ENCODE measurements at regions not wholly inside any gene's neighbourhood (a gene's known extent, or its start where the extent isn't known, plus 50 kb on each side); places are given as distances from the start of the nearest gene placed in this dataset.
A peak's percentile ranks its signal among the peaks of the same experiment; 100 is the strongest.
"Not testable (repeated sequence)": the region's sequence is repeated elsewhere in the genome, so short reads cannot be mapped to it uniquely, and the experiment has no call there.

DNA sequence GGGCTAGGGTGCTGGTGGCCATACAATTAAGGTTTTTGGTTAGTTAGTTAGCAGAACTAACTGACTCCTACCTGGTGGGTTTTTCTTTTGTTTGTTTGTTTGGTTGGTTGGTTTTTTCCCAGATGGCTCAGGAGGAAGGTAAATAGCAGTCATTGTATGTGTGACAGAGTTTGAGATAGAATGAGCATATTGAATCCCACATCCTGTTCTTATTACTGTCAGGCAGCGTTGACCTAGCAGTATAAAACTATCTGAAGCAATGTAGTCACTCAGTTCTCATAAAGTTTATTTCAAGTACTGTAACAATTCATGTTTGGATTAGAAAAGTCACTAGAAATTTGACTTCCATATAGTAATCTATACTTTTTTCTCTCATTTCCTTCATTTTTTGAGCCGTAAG lies 113.5 kb upstream of the NBPF19 start:
- DNase-seq (ENCODE audit: low read depth) = not testable (repeated sequence)

DNA sequence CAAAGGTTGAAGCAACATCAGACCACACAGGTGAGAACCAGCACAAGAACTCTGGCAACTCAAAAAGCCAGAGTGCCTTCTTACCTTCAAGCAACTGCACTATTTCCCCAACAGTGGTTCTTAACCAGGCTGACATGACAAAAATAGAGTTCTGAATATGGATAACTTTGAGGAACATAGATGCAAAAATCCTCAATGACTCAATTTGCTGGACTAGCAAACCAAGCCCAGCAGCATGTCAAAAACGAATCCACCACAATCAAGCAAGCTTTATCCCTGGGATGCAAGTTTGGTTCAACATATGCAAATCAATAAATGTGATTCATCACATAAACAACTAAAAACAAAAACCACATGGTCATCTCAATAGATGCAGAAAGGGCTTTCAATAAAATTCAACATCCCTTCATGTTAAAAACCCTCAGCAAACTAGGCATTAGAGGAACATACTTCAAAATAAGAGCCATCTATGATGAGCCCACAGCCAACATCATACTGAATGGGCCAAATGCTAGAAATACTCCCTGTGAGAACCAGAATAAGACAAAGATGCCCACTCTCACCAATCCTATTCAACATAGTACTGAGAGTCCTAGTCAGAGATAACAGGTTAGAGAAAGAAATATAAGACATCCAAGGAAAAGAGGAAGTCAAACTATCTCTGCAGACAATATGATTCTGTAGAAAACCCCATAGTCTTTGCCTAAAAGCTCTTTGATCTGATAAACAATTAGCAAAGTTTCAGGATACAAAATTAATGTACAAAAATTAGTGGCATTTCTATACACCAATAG lies 110.5 kb upstream of the NBPF19 start:
- not testable (repeated sequence) for DNase-seq (ENCODE audit: low read depth)

DNA sequence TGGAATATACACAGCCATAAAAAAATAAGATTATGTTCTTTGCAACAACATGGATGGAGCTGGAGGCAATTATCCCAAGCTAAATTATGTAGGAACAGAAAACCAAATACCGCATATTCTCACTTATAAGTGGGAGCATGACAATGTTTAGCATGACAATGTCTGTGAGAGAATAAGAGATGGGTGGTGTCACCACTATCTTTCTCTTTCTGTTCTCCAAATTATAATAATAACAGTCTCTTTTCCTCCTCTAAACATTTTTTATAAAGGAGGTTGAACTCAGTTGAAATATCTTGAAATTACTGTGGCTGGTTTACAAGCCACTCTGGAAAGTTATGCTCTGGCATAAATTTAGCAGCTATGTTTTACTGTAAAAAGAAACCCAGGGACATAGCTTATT lies 108.4 kb upstream of the NBPF19 start:
- not testable (repeated sequence) for DNase-seq (ENCODE audit: low read depth)

DNA sequence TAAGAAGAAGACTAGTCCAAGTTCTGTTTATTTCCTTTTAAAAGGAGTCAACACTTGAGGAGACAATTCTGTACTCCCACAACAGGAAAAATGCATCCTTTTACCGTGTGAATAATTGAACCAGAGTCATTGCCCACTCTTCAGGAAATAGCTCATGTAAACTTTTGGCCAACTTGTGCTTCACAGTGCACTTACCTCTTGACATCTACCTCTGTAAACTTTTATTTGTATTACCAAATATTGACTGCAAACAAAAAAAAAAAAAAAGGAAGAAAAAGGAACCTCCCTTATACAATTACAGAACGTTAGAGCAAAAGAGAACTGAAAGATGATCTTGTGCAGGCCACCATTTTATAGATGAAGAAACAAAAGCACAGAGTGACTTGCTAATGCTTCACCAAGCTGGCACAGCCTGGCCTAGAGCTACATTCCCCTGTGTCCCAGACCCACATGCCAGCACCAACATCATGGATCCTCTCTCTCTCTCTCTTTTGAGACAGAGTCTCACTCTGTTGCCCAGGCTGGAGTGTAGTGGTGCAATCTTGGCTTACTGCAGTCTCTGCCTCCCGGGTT lies 107.3 kb upstream of the NBPF19 start:
- not testable (repeated sequence) for DNase-seq (ENCODE audit: low read depth)

DNA sequence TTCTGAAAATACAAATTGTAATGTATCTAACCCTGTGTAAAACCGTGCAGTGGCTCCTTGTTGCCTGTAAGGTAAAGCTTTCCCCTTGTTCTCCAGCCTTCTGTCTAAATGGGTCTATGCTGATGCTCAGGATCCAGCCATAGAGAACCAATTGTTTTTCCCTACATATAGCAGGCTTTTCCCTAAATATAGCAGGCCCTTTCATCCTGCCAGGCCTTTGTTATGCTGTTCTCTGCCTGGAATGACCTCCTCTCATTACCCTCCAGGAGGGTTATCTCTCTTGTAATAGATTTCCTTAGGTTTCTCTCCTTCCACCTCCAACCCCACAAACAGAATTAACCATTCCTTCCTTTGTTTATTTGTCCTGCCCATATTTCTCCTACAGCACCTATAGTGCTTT lies 106.5 kb upstream of the NBPF19 start:
- not testable (repeated sequence) for DNase-seq (ENCODE audit: low read depth)

DNA sequence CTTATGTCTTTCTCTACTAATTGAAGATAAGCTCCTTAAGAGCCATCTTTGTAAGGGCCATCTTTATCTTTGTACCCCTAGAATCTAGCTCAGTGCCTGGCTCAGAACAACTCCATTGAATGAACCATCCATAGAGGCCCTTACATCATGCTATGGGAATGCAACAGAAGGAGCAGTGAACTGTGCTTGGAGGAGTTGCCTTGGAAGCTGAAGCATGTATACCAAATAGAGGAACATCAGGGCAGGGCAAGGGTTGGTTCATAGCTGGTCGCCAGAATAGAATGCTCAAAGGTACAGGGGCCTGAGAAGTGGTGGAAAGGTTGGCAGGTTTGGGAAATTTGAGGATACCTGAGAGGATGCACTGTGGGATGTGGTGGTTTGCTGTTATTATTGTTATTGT lies 105.8 kb upstream of the NBPF19 start:
- not testable (repeated sequence) for DNase-seq (ENCODE audit: low read depth)

DNA sequence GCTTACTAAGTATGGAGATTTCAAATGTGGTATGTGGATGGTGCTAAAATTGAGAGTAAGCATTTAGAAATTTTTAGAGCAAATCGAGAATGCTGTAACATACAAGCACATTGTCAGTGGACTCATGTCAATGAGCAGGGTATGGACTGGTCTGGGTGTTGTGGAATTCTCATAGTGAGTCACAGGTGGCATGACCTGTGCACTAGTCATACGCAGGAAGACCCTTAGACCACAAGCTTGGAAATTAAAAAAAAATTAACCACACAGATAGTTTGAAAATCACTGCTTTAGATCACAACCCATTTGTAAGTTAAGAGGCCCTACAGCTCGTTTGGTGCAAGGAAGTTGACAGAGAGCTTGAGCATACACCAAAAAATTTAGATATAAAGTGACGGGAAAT lies 102.9 kb upstream of the NBPF19 start:
- not testable (repeated sequence) for DNase-seq (ENCODE audit: low read depth)

DNA sequence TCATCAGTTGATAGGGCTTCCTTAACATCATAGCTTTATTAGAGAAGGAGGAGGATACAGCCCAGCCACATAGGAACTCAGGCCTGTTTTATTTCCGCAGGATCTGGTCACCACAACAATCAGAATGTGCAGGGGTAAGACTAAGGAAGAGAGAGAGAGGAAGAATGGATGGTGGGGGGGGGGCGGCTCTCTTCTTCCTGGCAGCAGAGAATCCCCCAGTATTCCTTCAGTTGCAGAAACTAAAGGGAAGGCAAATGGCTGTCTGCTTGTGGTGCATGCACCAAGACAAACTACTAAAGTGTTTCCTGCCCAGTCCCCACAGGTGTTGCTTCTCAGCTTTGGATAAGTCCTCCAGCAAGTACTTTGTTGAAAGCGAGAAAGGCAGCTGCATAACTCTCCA lies 96.4 kb upstream of the NBPF19 start:
- not testable (repeated sequence) for DNase-seq (ENCODE audit: low read depth)

DNA sequence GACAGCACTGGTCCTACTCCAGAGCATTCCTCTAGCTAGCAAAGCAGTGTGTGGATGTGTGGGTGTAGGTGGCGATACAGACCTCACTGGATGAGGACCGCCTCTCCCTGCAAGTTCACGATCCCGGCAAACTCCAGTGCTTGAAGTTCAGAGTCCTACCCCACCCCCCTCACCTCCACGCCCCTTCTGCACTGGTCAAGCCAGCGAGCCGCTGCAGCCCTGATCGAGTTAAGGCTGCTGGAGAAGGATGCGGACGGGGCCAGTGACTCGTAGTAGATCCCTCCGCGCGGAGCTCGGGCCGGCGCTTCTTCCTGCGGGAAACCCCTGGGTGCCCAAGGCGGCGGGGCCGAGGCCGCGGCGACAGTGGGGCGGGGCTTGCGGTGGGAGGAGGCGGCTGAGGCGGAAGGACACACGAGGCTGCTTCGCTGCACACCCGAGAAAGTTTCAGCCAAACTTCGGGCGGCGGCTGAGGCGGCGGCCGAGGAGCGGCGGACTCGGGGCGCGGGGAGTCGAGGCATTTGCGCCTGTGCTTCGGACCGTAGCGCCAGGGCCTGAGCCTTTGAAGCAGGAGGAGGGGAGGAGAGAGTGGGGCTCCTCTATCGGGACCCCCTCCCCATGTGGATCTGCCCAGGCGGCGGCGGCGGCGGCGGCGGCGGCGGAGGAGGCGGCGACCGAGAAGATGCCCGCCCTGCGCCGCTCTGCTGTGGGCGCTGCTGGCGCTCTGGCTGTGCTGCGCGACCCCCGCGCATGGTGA lies 84.5 kb upstream of the NBPF19 start:
- peak; percentile 40 for DNase-seq (ENCODE audit: low read depth)

DNA sequence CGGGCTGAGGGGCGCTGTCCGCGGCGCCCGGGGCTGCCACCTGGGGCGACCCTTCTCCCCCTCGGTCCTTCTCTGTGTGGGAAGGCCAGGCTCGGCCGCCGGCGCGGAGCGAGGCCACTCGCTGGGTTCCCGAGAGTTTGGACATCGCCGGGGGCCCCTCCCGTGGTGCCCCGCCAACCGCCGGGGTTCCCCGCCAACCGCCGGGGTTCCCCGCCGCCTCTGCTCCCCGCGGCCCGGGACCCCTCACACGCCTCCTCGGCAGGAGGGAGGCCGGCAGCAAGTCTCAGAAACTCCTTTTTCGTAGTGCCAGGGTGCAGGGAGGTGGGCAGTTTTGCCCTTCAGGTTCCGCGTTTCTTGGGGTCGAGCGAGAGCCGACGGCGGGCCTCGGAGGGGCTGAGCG lies 83.9 kb upstream of the NBPF19 start:
- not testable (repeated sequence) for DNase-seq (ENCODE audit: low read depth)

DNA sequence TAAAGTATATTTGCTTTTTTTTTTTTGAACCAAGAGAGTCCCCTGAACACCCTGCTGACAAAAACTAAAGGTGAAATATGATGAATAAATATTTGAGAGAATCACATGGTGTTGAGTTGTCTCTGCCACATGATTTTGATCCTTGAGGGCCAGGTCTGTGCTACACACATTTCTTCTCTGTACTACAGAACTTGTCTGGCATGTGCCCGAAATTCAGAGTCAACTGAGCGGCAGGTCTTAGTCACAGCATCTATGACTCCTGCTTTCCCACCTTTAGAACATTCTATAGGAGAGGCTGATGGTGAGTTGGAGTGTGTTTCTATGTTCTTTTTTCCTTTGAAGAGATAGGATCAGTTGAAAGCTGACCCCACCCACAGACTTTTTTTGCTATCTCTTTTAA lies 79.0 kb upstream of the NBPF19 start:
- DNase-seq (ENCODE audit: low read depth) = not testable (repeated sequence)

DNA sequence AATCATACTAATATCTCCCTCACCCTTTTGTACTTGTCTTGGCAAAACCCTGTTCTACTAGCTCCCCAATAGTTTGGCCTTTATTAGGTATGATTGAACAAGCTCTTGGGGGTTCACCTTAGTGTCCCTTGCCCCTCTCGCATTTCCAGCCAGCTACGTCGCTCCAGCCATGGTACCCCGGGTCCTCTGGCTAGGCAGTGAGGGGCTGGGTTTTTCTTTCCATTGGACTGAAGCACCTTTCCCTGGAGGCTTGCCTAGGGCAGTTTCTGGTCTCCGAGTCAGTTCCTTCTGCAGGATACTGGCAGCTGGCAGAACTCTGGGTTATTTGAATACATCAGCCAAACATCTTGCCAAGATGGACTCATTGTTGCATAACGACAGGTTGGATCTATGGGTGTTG lies 76.3 kb upstream of the NBPF19 start:
- DNase-seq (ENCODE audit: low read depth) = not testable (repeated sequence)

DNA sequence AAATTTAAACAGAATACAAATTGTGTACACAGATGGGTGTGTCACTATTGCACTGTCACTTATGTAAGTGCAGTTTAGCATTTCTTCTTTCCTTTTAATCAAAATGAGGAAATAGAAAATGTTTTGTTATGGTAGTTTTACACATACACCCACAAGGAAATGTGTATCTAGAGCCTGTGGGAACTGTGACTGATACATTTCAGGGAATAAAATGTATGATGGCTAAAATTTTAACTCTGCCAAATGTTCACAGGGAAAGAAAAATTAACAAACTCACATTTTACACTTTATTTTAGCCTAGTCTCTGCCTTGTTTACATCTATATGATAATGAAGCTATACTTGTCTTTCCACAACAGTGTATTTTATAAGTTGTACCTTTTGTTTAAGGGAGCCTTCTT lies 66.4 kb upstream of the NBPF19 start:
- not testable (repeated sequence) for DNase-seq (ENCODE audit: low read depth)

DNA sequence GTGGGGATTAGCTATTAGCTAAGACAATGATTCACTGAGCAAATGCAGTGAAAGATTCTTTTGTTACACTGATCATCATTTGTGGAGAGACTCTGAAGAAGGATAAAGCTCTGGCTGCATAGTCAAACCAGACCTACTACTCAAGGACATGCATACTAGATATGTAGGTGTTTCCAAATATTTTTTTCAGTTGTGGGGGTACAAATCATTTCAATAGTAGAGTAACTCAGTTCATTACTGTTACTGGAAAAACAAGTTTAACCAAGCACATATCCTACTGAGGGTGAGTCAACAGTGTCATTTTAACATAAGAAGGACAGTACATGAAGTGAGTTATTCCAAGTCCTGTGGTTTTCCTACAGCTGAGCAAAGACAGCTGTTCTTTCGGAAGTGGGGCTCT lies 59.5 kb upstream of the NBPF19 start:
- not testable (repeated sequence) for DNase-seq (ENCODE audit: low read depth)

DNA sequence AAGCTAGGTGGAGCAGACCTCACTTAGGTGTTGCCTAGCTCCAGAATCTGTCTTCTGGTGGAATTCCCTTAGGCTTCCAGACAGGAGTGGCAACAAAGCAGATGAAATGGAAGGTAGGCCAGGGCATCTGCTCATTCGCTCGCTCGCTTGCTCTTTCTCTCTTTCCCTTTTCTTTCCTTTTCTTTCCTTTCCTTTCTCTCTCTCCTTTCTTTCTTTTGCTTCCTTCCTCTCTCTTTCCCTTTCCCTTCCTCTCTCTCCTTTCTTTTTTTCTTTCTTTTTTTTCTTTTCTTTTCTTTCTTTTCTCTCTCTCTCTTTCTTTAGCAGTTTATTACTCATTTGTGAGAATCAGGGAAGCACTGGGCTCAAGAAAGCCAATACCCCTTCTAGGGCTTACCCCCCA lies 56.1 kb upstream of the NBPF19 start:
- not testable (repeated sequence) for DNase-seq (ENCODE audit: low read depth)

DNA sequence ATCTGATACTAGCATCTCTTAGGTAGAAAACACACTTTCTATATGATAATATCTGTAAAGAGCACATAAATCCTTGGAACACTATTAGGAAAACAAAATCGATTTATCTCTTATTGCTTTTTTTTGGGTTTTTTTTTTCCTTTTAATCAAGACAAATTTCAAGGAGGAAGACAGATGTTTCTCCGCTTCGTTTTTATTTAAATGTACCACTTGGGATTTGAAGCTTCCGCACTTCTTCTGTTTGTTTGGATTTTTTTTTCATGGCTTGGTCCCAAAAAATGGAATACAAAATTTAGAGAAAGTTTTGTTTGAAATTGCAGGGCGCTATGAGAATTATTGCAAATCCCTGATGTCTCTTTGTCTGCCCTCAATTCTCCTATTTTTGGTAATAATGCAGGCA lies 51.7 kb upstream of the NBPF19 start:
- not testable (repeated sequence) for DNase-seq (ENCODE audit: low read depth)
